HG02610 (cell line): ENCODE measurements at regions not wholly inside any gene's neighbourhood (a gene's known extent, or its start where the extent isn't known, plus 50 kb on each side); places are given as distances from the start of the nearest gene placed in this dataset.
"Not testable (repeated sequence)": the region's sequence is repeated elsewhere in the genome, so short reads cannot be mapped to it uniquely, and the experiment has no call there.

ENCODE experiments used
- ATAC-seq: cut with Tn5 transposase; IDR thresholded peaks from one replicate; pipeline ENCODE4 v1.9.1; 2021; ENCODE audit warnings: mild to moderate bottlenecking, moderate library complexity; ENCODE audit not compliant: unreplicated experiment

GRCh38 chr20:16863303-16863702, 115.1 kb downstream of the OTOR start:
- no peak for ATAC-seq

GRCh38 chr20:16864069-16864468, 115.9 kb downstream of the OTOR start:
- no peak for ATAC-seq

DNA sequence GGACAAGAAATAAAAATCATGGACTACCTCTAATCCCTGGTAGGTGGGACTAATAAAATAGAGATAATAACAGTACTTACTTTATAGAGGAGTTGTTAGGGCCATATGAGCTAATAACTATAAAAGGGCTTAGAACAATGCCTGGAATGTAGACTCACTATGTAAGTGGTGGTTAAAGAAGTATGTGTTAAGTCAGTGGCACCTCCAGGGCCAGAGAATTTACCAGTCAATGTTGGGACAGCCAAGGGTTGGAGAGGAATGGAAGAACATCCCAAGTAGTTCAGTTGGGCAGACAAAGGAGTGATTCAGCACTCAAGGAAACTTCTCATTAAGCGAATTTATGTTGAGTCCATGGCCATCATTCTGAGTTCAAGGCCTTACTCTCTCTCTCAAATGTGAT, 116.8 kb downstream of the OTOR start:
- no peak for ATAC-seq

DNA sequence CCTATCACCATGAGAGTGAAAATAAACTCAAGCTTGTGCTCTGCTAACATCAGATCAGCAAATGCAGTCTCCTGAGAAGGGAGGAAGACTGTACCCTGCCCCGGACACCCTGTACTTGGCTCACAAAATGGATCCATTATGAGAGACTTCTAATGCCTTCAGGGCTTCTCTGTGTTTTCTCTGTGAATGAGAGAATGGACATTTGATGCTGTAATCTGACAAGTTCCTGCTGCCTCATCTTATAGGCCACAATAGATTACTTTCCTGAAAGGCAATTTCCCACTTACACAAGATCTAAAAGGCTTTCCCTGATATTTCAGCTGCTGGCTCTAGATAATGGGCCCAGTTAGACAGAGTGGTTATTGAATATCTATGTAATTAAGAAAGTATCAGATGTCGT, 117.2 kb downstream of the OTOR start:
- no peak for ATAC-seq

GRCh38 chr20:16873124-16873523, 125.0 kb downstream of the OTOR start:
- not testable (repeated sequence) for ATAC-seq

DNA sequence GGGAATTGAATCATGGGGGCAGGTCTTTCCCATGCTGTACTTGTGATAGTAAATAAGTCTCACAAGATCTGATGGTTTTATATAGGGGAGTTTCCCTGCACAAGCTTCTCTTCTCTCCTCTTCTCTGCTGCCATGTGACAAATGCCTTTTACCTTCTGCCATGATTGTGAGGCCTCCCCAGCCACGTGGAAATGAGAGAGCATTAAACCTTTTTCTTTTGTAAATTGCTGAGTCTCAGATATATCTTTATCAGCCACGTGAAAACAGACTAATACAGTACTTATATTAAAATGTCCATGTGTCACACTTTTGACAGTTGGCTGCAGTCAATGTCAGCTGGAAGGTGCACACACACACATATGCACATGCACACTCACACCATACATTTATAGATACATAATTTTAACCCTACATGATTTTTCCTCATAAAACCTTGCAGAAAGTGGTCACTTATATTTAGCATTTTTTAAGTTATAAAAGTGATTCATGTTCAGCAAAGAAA, 128.9 kb downstream of the OTOR start:
- ATAC-seq = no peak

- no peak for ATAC-seq
Measured at GRCh38 chr20:16885746-16886145, 137.6 kb downstream of the OTOR start.

DNA sequence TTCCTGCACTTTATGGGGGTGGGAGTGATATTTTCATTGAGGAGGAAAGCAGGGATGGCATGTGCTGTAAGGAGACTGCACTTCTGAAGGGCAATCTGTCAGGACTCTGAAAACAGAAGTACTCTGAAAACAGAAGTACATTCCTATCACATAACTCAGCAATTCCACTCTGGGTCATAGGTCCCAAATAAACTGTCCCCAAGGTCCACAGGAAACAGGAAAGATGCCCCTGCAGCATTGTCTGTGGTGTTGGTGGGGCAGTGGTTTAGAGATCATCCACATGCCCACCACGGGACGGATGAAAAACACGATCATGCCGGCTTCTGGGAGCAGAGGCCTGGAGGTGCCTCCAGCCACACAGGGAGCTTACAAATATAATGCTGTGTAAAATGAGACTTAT, 150.3 kb downstream of the OTOR start:
- no peak for ATAC-seq

DNA sequence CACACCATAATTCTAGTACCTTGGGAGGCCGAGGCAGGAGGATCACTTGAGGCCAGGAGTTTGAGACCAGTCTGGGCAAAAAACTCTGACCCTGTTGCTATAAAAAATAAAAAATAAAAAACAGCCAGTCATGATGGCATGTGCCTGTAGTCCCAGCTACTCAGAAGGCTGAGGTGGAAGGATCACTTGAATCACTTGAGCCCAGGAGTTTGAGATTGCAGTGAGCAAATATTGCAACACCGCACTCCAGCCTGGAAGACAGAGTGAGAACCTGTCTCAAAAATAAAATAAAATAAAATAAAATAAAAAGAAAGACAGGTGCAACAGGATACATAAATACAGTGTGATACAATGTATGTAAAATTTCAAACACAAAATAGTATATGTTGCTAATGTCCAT, 154.5 kb downstream of the OTOR start:
- ATAC-seq = no peak

- ATAC-seq = no peak
Measured at GRCh38 chr20:16904751-16905150, 156.6 kb downstream of the OTOR start.

DNA sequence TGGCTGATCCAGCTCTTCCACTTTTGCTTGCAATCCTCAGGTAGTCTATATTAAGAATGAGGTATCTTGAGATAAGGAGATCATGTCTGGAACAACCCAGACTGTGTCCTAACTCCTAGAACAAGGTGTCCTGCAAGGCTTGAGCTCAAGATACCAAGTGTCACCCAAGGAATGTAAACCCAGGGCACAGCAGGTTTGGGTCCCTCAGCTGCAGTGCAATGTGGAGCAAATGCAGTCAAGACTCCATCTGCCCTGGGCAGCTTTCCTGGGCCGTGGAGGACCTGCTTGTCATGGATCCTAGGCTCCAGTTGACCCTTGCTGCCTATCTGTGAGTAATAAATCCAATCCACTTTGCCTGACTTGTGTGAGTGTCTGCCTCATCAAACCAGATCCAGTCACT, 166.1 kb downstream of the OTOR start:
- no peak for ATAC-seq

DNA sequence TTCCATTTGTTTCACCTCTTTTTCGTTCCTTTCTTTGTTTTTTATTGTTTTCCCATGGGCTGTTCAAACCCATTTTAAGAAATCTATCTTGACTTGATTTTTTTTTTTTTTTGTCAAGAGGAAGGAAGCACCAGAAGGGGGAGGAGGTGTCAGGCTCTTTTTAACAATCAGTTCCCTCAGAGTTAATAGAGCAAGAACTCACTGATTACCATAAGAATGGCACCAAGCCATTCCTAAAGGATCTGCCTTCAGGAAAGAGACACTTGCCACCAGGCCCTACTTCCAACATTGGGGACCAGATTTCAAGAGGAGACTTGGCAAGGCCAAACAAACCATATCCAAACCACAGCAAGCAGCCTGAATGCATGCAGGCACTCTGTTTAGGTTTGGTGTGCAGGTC, 168.0 kb downstream of the OTOR start:
- ATAC-seq = no peak

DNA sequence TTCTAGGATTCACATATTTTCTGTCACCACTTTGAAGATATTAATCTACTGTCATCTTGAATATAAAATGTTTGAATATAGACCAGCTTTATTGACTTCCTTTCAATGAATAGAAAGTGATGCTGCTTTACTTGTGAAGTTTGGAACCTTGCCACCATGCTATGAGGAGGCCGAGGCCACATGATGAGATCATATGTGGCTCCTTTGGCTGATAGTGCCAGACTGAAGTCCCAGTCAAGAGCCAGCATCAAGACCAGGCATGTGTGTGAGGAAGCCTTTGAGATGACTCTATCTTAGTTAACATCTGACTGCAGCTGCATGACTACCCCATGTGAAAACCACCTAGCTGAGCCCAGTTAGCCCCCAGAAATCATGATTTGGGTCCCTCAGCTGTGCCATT, 169.5 kb downstream of the OTOR start:
- ATAC-seq = no peak

DNA sequence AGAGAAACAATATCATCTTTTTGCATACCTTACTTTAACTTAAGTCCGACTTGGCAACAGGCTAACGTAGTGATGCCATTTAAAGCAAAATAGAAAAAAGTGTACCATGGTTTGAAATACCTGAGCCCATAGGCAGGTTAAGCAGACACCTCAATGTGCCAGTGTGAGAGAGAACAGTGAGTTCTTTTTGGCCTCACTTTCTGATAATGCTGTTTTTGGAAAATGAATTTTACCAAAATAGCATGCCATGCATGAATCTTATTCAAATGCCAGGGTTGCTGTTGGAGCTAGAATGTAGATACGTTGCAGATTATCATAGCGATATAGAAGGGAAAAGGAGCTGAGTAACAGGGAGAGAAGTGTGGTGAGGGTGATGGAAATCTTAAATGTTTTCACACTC, 170.2 kb downstream of the OTOR start:
- ATAC-seq = no peak

DNA sequence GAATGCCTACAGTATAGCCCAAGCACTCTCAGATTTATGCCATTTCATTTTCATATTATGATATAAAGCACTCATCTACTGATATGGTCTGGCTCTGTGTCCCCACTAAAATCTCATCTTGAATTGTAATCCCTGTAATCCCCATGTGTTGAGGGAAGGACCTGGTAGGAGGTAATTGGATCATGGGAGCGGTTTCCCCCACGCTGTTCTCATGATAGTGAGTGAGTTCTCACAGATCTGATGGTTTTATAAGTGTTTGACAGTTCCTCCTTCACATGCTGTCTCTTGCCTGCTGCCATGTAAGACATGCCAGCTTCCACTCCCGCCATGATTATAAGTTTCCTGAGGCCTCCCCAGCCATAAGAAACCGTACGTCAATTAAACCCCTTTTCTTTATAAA, 171.7 kb downstream of the OTOR start:
- no peak for ATAC-seq

DNA sequence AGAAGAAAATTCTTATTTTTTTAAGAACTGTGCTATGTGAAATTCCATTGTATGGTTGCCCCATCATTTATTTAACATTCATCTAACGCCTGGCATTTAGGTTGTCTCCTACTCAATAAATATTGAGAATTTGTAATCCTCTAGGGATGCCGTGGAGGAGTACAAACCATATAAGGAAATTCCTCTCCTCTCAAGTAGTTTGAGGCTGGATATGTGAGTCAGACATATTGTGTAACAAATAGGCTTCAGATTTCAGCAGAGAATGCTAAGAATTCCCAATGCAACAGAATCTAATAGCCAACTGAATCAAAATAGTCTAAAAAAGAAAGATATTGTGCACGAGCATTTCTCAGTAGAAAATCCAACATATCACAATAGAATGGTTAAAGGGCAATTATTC, 174.7 kb downstream of the OTOR start:
- ATAC-seq = no peak

DNA sequence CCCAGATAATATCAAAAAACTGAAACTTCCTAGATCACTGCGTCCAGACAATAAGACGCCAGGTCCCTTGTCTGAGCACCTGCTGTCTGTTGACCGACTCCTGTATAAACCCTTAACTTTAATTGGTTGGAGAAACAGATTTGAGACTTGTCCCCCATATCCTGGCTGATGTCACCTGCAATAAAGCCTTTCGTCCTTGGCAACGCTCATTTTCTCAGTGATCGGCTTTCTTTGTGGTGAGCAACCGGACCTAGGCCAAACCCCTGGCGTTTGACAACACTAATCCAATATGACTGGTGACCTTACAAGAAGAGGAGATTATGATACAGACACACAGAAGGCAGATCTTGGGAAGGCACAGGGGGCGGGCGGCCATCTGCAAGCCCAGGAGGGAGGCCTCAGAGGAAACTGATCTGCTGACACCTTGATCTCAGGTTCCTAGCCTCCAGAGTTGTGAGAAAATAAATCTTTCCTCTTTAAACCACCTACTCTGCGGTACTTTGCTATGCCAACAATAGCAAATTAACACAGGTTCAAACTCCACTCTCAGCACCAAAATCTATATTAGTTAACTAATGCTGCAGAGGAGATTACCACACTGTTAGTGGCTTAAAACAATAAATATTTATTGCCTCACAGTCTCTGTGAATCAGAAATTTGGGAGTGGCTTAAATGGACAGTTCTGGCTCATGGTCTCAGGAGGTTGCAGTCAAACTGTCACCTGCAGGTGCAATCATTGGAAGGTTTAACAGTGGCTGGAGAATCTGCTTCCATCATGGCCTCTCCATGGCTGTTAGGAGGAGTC, 178.7 kb downstream of the OTOR start:
- no peak for ATAC-seq

DNA sequence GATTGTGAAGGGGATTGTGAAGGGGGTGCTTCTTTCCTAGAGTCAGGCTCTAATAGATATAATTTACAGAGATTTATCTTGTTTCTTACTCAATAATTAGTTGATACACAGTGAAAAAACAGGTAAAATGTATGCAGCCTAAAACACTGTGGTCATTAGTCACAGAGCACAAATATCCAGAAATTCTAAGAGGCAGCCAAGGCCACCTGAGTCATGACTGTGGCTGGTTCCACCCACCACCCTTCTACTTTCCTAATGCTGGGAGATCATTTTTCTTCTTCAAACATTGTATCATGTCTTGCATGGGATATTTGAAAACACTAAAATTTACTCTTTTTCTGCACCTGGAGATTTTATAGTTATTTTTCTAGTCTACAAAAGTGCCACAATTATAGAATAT, 181.6 kb downstream of the OTOR start:
- ATAC-seq = no peak

GRCh38 chr20:16930656-16931055, 182.5 kb downstream of the OTOR start:
- ATAC-seq = no peak

DNA sequence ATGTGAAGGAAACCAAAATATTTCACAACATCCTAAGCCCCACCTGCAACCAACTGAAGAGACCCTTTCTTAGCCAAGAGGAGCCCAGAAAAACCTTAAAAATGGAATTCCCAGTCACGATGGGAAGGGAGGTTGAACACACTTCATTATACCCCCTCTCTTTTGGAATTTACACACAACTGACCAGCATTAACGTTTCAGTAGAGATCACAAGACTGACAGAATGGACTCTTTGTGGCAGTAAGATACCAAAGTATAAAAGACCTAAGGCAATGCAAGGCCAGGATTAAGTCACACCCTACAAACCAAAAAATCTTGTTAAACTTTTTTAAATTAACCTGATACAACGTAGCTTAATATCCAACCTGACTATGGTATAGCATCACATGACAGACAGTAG, 190.9 kb downstream of the OTOR start:
- no peak for ATAC-seq

DNA sequence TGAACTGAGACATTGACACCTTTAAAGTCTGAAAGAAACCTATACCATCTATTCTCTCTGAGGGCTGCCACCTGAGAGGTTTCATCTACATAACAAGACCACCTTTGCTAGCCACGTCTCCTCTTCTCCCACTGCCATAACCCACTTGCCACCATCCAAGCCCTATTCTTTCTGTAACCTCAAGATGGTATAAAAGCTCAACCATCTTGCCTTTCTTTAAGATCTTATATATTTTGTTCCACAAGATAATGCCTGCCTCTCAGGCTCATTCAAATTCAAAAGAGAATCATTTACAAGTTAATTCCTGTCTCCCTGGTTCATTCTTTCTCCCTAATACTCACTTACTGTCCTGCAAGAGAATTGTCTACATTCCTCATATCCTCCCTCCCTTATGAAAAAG, 192.5 kb downstream of the OTOR start:
- ATAC-seq = no peak

DNA sequence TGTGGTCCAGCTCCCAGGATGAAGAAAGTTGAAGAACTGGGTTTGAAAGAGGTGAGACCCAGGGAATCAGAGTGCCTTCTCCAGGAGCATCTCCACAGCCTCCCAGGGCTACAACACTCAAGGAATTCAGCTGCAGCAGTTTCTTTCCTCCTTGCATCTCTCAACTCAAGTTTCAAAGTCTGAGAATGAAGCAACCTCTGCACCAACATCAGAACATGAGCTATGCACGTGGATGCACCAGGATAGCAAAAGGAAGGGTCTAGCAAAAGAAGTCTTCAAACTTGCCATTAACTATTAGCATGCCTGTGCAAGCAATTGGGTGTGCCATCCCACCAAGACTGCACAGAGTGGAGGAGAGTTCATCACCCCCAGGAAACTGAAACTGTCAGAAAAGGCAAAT, 193.9 kb downstream of the OTOR start:
- no peak for ATAC-seq

- no peak for ATAC-seq
Measured at GRCh38 chr20:16942756-16943155, 194.6 kb downstream of the OTOR start.
